Mesenchymal stem cell (in vitro differentiated cells and primary cell): ENCODE measurements at regions not wholly inside any gene's neighbourhood (a gene's known extent, or its start where the extent isn't known, plus 50 kb on each side); places are given as distances from the start of the nearest gene placed in this dataset.

ENCODE experiments used
- DNase-seq: peaks from one replicate; pipeline ENCODE4 v3.0.0-alpha.2; 2013
- H2AFZ ChIP-seq: one replicate; pipeline ENCODE4 v1.6.1; 2013; ENCODE audit warnings: low read depth, mild to moderate bottlenecking, control low read depth, inconsistent platforms, low read length, moderate library complexity
- H2AK5ac ChIP-seq: 2 replicates; pipeline ENCODE4 v1.6.1; 2013; ENCODE audit warnings: low read length, moderate library complexity, mild to moderate bottlenecking, inconsistent platforms; ENCODE audit not compliant: severe bottlenecking
- H2BK120ac ChIP-seq: one replicate; pipeline ENCODE4 v1.6.1; 2013; ENCODE audit warnings: low read depth, mild to moderate bottlenecking, inconsistent platforms, low read length, moderate library complexity
- H2BK12ac ChIP-seq, 2 experiments: one replicate each; pipeline ENCODE4 v1.6.1; 2013; ENCODE audit warnings: inconsistent platforms in 2 of 2, low read length in 2 of 2, mild to moderate bottlenecking in 2 of 2, moderate library complexity in 2 of 2, control low read depth in 1 of 2
- H2BK15ac ChIP-seq: one replicate; pipeline ENCODE4 v1.6.1; 2013; ENCODE audit warnings: mild to moderate bottlenecking, low read depth, inconsistent platforms; ENCODE audit not compliant: poor library complexity, severe bottlenecking
- H2BK5ac ChIP-seq: 2 replicates; pipeline ENCODE4 v1.6.1; 2013; ENCODE audit warnings: low read depth, mild to moderate bottlenecking, low read length, control low read depth, inconsistent platforms; ENCODE audit not compliant: poor library complexity, severe bottlenecking
- H3K14ac ChIP-seq, 2 experiments: one replicate each; pipeline ENCODE4 v1.6.1; 2013; ENCODE audit warnings: inconsistent platforms in 2 of 2, low read length in 2 of 2, control low read depth in 1 of 2, mild to moderate bottlenecking in 1 of 2, moderate library complexity in 1 of 2
- H3K18ac ChIP-seq, 2 experiments: one replicate each; pipeline ENCODE4 v1.6.1; 2013; ENCODE audit warnings: inconsistent platforms in 2 of 2, low read length in 2 of 2, control low read depth in 1 of 2, low read depth in 1 of 2, mild to moderate bottlenecking in 1 of 2
- H3K23ac ChIP-seq, 2 experiments: one replicate each; pipeline ENCODE4 v1.6.1; 2013; ENCODE audit warnings: inconsistent platforms in 2 of 2, low read length in 2 of 2, mild to moderate bottlenecking in 2 of 2, moderate library complexity in 2 of 2, control low read depth in 1 of 2
- H3K27ac ChIP-seq: 2 replicates; pipeline ENCODE4 v1.5.1; 2013; ENCODE audit warnings: mild to moderate bottlenecking, moderate library complexity, low read length, control low read depth, inconsistent platforms; ENCODE audit not compliant: poor library complexity, severe bottlenecking
- H3K27me3 ChIP-seq, 2 experiments: 2 replicates each; pipeline versions ENCODE4 v1.6.1 to v1.7.0; 2013; ENCODE audit warnings: low read length in 2 of 2, mild to moderate bottlenecking in 2 of 2, moderate library complexity in 2 of 2, control low read depth in 1 of 2, inconsistent platforms in 1 of 2; ENCODE audit not compliant: control insufficient read depth in 1 of 2, insufficient read depth in 1 of 2
- H3K36me3 ChIP-seq, 2 experiments: 2 replicates each; pipeline versions ENCODE4 v1.6.1 to v1.7.0; 2013; ENCODE audit warnings: low read length in 2 of 2, control low read depth in 1 of 2, inconsistent platforms in 1 of 2, low read depth in 1 of 2, mild to moderate bottlenecking in 1 of 2; ENCODE audit not compliant: insufficient read depth in 2 of 2, control insufficient read depth in 1 of 2
- H3K4ac ChIP-seq, 2 experiments: one replicate each; pipeline ENCODE4 v1.6.1; 2013; ENCODE audit warnings: inconsistent platforms in 2 of 2, low read length in 2 of 2, mild to moderate bottlenecking in 2 of 2, moderate library complexity in 2 of 2, control low read depth in 1 of 2, low read depth in 1 of 2
- H3K4me1 ChIP-seq: 2 replicates; pipeline ENCODE4 v1.6.1; 2013; ENCODE audit warnings: low read depth, low read length, control low read depth; ENCODE audit not compliant: control insufficient read depth, insufficient read depth
- H3K4me2 ChIP-seq: 2 replicates; pipeline ENCODE4 v1.6.1; 2013; ENCODE audit warnings: low read length, mild to moderate bottlenecking, inconsistent platforms; ENCODE audit not compliant: poor library complexity, severe bottlenecking
- H3K4me3 ChIP-seq, 2 experiments: 2 replicates each; pipeline versions ENCODE4 v1.5.1 to v1.7.0; 2013; ENCODE audit warnings: low read length in 2 of 2, mild to moderate bottlenecking in 2 of 2, control low read depth in 1 of 2, low read depth in 1 of 2; ENCODE audit not compliant: insufficient read depth in 1 of 2
- H3K79me1 ChIP-seq: replicated peaks from 2 replicates; pipeline ENCODE4 v1.6.1; 2013; ENCODE audit warnings: mild to moderate bottlenecking, control low read depth, low read length, inconsistent platforms; ENCODE audit not compliant: poor library complexity, severe bottlenecking
- H3K9ac ChIP-seq: 2 replicates; pipeline ENCODE4 v1.7.0; 2013; ENCODE audit warnings: mild to moderate bottlenecking, low read length, moderate library complexity
- H3K9me3 ChIP-seq: 2 replicates; pipeline ENCODE4 v1.7.0; 2013; ENCODE audit warnings: mild to moderate bottlenecking, low read length; ENCODE audit not compliant: control insufficient read depth
- H4K8ac ChIP-seq: one replicate; pipeline ENCODE4 v1.6.1; 2013; ENCODE audit warnings: inconsistent platforms, mild to moderate bottlenecking, low read length, moderate library complexity
- H4K91ac ChIP-seq: one replicate; pipeline ENCODE4 v1.6.1; 2013; ENCODE audit warnings: mild to moderate bottlenecking, low read length, inconsistent platforms
- WGBS: methylation state at CpG from one replicate; pipeline ENCODE4 v1.1.7; 2013; ENCODE audit warnings: mixed read lengths; 5-methylcytosine and 5-hydroxymethylcytosine counted together

DNA sequence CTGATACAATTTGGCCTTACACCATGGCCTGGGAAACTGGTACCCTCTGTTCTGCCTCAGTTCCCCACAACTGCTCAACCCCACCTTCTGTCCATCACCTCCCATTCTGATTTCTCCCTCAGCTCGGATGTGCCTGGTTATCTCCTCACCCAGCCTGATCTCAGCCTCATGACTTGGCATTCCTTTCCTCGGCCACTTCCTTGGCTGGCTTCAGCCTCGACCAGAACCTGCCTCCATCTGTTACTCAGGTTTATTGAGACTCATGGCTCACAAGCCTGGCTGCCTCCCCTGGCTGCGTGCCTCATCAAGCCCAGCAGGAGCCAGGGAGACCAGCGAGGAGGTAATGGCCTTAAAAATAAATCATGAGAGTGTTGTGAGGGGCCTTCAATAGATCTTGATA lies 356.2 kb upstream of the SPRED2 start:
- H3K36me3 ChIP-seq: no peaks in the 10 kb centered on the region
- no peak overlapping the region for H2AK5ac ChIP-seq
- no peak overlapping the region for H3K9ac ChIP-seq
- H2BK120ac ChIP-seq: no peak overlapping the region
- no peak overlapping the region for H3K23ac ChIP-seq
- H2BK15ac ChIP-seq: no peak overlapping the region
- no peak overlapping the region for H3K27ac ChIP-seq
- H4K91ac ChIP-seq: no peak overlapping the region
- H3K14ac ChIP-seq: no peak overlapping the region
- H3K4me1 ChIP-seq: peaks cover 7% of the 10 kb centered on the region
- no peaks in the 10 kb centered on the region for H3K9me3 ChIP-seq
- no peak overlapping the region for H3K4ac ChIP-seq
- no peak for DNase-seq
- no peaks in the 10 kb centered on the region for H3K79me1 ChIP-seq
- H2BK12ac ChIP-seq: no peak overlapping the region
- peaks cover 0 to 9% of the 10 kb centered on the region in 2 experiments for H3K27me3 ChIP-seq
- H3K4me2 ChIP-seq: no peak overlapping the region
- H2AFZ ChIP-seq: no peak overlapping the region
- no peak overlapping the region for H3K18ac ChIP-seq
- no peak overlapping the region for H4K8ac ChIP-seq
- H3K4me3 ChIP-seq: no peak overlapping the region
- H2BK5ac ChIP-seq: no peak overlapping the region
- 73% methylated on average over 5 of the region's 5 CpGs for WGBS

GRCh38 chr2:65786765-65787164 lies 354.4 kb upstream of the SPRED2 start:
- H3K36me3 ChIP-seq: no peaks in the 10 kb centered on the region
- H3K27ac ChIP-seq: no peak overlapping the region
- H2AK5ac ChIP-seq: no peak overlapping the region
- H2BK15ac ChIP-seq: no peak overlapping the region
- H3K27me3 ChIP-seq: peaks cover 0 to 9% of the 10 kb centered on the region in 2 experiments
- no peak overlapping the region for H3K9ac ChIP-seq
- H2AFZ ChIP-seq: no peak overlapping the region
- no peaks in the 10 kb centered on the region for H3K79me1 ChIP-seq
- no peak overlapping the region for H3K14ac ChIP-seq
- peaks cover 7% of the 10 kb centered on the region for H3K4me1 ChIP-seq
- H2BK12ac ChIP-seq: no peak overlapping the region
- no peak overlapping the region for H3K4ac ChIP-seq
- DNase-seq: no peak
- WGBS: no CpG with 5 or more reads among the region's 1 CpG
- no peak overlapping the region for H3K4me3 ChIP-seq
- no peak overlapping the region for H2BK120ac ChIP-seq
- H3K4me2 ChIP-seq: no peak overlapping the region
- no peak overlapping the region for H3K23ac ChIP-seq
- H2BK5ac ChIP-seq: no peak overlapping the region
- no peak overlapping the region for H3K18ac ChIP-seq
- no peaks in the 10 kb centered on the region for H3K9me3 ChIP-seq
- no peak overlapping the region for H4K8ac ChIP-seq
- H4K91ac ChIP-seq: no peak overlapping the region

GRCh38 chr2:65786007-65786717 lies 353.8 kb upstream of the SPRED2 start:
- no peak overlapping the region for H3K4ac ChIP-seq
- H3K36me3 ChIP-seq: no peaks in the 10 kb centered on the region
- no peak overlapping the region for H3K9ac ChIP-seq
- no peaks in the 10 kb centered on the region for H3K79me1 ChIP-seq
- no peak overlapping the region for H2AK5ac ChIP-seq
- H2BK5ac ChIP-seq: no peak overlapping the region
- no peak overlapping the region for H4K91ac ChIP-seq
- no peak for DNase-seq
- no peak overlapping the region for H3K23ac ChIP-seq
- H3K4me2 ChIP-seq: no peak overlapping the region
- H2BK120ac ChIP-seq: no peak overlapping the region
- no CpG with 5 or more reads among the region's 2 CpGs for WGBS
- H3K9me3 ChIP-seq: no peaks in the 10 kb centered on the region
- no peak overlapping the region for H3K27ac ChIP-seq
- H3K14ac ChIP-seq: no peak overlapping the region
- no peak overlapping the region for H3K4me3 ChIP-seq
- no peak overlapping the region for H2AFZ ChIP-seq
- no peak overlapping the region for H2BK12ac ChIP-seq
- no peak overlapping the region for H3K18ac ChIP-seq
- H2BK15ac ChIP-seq: no peak overlapping the region
- H3K27me3 ChIP-seq: peaks cover 0 to 9% of the 10 kb centered on the region in 2 experiments
- no peak overlapping the region for H4K8ac ChIP-seq
- peaks cover 7% of the 10 kb centered on the region for H3K4me1 ChIP-seq

DNA sequence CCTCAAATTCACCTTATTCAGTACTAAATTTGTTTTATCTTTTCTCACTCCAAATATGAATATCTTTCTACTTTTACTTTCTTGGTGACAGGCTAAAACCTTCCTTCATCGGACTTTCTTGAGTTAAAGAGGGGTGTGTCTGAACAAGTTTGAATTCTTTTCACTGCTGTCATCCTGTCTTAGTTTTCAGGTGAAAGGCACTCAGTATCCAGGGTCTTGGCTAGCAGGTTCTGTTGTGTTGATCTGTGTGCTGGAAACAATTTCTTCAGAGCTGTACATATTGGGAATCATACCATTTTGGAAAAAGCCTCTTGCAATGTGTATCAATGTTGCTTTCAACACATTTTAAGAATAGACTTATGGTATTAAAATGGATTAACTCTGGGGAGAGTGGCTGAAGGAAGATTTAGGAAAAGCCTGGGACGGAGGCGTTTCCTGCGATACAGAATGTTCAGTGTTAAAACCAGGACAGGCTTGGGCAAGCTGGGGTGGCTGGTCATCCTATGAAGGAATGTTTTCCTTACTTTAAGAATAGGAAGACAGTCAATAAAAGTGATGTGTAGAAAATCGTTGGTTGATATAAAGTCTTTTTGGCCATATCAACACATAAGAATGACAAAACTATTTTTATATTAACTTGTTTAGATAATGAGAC lies 350.7 kb upstream of the SPRED2 start:
- Histone ChIP-seq H3K27ac (no peak overlapping the region), H3K18ac (no peak overlapping the region), H3K9me3 (peaks cover 2% of the 10 kb centered on the region), H4K91ac (no peak overlapping the region), H3K79me1 (no peaks in the 10 kb centered on the region), H2BK5ac (no peak overlapping the region), H3K27me3 (peaks cover 5 to 21% of the 10 kb centered on the region in 2 experiments), H3K4me3 (no peak overlapping the region), H4K8ac (no peak overlapping the region), H3K36me3 (no peaks in the 10 kb centered on the region), H2BK12ac (no peak overlapping the region), H3K23ac (no peak overlapping the region), H2AK5ac (no peak overlapping the region), H2BK15ac (no peak overlapping the region), H3K4me2 (no peak overlapping the region), H2AFZ (no peak overlapping the region), H3K9ac (no peak overlapping the region), H3K14ac (no peak overlapping the region), H3K4me1 (no peaks in the 10 kb centered on the region), H3K4ac (no peak overlapping the region), H2BK120ac (no peak overlapping the region)
- no peak for DNase-seq
- WGBS: 86% methylated on average over 4 of the region's 5 CpGs
